H1 (cell line): ENCODE measurements at regions not wholly inside any gene's neighbourhood (a gene's known extent, or its start where the extent isn't known, plus 50 kb on each side); places are given as distances from the start of the nearest gene placed in this dataset.

Source experiments
- CBX5 ChIP-seq: fragments of 300-800, 300-1000 bp; sonication (generic); IDR thresholded peaks from 2 replicates; pipeline ENCODE4 v1.7.1; 2016; ENCODE audit warnings: antibody characterized with exemption, low read length, low read depth
- CHD1 ChIP-seq: IDR thresholded peaks from 2 replicates; pipeline ENCODE4 v1.6.1; 2012; ENCODE audit warnings: low read depth, low read length, improper control_type of control experiment
- SP4 ChIP-seq: IDR thresholded peaks from 2 replicates; pipeline ENCODE4 v1.6.1; 2012; ENCODE audit warnings: low read length, inconsistent platforms
- TF ChIP-seq, protein P1 (sequence below): fragments of 300-600 bp; sonication (generic); IDR thresholded peaks from 2 replicates; pipeline ENCODE4 v1.7.1; 2012; ENCODE audit warnings: low read length, moderate library complexity, mild to moderate bottlenecking, inconsistent platforms; ENCODE audit not compliant: insufficient replicate concordance

DNA sequence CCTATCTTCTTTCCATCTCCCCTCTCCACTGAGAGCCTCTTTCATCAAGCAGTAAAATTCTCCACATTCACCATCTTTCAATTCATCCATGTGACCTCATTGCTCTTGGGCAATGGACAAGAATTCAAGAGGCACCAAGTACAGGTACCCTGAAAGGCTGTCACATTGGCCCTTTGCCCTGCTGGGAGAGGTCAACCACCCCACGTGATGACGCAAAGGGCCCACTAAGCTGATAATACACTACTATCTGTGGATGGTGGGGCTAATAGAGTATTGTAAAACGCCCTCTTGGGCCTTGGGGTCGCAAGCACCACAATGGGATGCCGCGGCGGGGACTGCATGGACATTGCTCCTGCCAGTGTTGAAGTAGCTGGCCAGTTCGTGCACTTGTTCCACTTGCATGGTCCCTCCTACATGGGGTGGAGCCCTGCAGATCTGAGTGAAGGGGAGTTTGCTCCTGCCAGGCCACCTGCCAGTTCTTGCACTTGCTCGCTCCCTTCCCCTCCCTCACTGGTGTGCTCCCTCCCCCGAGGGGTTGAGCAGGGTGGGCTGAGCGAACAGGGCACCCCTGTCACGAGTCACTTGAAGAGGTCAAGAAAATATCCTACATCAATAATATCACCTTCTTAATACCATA is 1578.8 kb upstream of the RAG2 start (continued):
- TF ChIP-seq, protein P1, sequence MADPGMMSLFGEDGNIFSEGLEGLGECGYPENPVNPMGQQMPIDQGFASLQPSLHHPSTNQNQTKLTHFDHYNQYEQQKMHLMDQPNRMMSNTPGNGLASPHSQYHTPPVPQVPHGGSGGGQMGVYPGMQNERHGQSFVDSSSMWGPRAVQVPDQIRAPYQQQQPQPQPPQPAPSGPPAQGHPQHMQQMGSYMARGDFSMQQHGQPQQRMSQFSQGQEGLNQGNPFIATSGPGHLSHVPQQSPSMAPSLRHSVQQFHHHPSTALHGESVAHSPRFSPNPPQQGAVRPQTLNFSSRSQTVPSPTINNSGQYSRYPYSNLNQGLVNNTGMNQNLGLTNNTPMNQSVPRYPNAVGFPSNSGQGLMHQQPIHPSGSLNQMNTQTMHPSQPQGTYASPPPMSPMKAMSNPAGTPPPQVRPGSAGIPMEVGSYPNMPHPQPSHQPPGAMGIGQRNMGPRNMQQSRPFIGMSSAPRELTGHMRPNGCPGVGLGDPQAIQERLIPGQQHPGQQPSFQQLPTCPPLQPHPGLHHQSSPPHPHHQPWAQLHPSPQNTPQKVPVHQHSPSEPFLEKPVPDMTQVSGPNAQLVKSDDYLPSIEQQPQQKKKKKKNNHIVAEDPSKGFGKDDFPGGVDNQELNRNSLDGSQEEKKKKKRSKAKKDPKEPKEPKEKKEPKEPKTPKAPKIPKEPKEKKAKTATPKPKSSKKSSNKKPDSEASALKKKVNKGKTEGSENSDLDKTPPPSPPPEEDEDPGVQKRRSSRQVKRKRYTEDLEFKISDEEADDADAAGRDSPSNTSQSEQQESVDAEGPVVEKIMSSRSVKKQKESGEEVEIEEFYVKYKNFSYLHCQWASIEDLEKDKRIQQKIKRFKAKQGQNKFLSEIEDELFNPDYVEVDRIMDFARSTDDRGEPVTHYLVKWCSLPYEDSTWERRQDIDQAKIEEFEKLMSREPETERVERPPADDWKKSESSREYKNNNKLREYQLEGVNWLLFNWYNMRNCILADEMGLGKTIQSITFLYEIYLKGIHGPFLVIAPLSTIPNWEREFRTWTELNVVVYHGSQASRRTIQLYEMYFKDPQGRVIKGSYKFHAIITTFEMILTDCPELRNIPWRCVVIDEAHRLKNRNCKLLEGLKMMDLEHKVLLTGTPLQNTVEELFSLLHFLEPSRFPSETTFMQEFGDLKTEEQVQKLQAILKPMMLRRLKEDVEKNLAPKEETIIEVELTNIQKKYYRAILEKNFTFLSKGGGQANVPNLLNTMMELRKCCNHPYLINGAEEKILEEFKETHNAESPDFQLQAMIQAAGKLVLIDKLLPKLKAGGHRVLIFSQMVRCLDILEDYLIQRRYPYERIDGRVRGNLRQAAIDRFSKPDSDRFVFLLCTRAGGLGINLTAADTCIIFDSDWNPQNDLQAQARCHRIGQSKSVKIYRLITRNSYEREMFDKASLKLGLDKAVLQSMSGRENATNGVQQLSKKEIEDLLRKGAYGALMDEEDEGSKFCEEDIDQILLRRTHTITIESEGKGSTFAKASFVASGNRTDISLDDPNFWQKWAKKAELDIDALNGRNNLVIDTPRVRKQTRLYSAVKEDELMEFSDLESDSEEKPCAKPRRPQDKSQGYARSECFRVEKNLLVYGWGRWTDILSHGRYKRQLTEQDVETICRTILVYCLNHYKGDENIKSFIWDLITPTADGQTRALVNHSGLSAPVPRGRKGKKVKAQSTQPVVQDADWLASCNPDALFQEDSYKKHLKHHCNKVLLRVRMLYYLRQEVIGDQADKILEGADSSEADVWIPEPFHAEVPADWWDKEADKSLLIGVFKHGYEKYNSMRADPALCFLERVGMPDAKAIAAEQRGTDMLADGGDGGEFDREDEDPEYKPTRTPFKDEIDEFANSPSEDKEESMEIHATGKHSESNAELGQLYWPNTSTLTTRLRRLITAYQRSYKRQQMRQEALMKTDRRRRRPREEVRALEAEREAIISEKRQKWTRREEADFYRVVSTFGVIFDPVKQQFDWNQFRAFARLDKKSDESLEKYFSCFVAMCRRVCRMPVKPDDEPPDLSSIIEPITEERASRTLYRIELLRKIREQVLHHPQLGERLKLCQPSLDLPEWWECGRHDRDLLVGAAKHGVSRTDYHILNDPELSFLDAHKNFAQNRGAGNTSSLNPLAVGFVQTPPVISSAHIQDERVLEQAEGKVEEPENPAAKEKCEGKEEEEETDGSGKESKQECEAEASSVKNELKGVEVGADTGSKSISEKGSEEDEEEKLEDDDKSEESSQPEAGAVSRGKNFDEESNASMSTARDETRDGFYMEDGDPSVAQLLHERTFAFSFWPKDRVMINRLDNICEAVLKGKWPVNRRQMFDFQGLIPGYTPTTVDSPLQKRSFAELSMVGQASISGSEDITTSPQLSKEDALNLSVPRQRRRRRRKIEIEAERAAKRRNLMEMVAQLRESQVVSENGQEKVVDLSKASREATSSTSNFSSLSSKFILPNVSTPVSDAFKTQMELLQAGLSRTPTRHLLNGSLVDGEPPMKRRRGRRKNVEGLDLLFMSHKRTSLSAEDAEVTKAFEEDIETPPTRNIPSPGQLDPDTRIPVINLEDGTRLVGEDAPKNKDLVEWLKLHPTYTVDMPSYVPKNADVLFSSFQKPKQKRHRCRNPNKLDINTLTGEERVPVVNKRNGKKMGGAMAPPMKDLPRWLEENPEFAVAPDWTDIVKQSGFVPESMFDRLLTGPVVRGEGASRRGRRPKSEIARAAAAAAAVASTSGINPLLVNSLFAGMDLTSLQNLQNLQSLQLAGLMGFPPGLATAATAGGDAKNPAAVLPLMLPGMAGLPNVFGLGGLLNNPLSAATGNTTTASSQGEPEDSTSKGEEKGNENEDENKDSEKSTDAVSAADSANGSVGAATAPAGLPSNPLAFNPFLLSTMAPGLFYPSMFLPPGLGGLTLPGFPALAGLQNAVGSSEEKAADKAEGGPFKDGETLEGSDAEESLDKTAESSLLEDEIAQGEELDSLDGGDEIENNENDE, result no peak
- TF ChIP-seq CHD1 (no peak), CBX5 (no peak), SP4 (no peak)
